ENCODE measurements at regions not wholly inside any gene's neighbourhood (a gene's known extent, or its start where the extent isn't known, plus 50 kb on each side); places are given as distances from the start of the nearest gene placed in this dataset.

- Mint-ChIP-seq H3K36me3 (ENCODE audit: low read depth) (no peaks in the 10 kb centered on the region), H3K4me1 (ENCODE audit: low read depth) (peaks cover 31% of the 10 kb centered on the region), H3K9me3 (no peaks in the 10 kb centered on the region), H3K27ac (no peak overlapping the region), H3K27me3 (ENCODE audit: low read depth) (peaks cover 1% of the 10 kb centered on the region), H3K4me3 (ENCODE audit: low read depth) (no peak overlapping the region)
- intact Hi-C loops (cut with micrococcal nuclease): no loop called here
- no peak for DNase-seq (ENCODE audit: low spot score)
Observed at GRCh38 chr5:142434322-142434612, 109.4 kb upstream of the SPRY4 start.

GRCh38 chr5:142433526-142434321 lies 108.9 kb upstream of the SPRY4 start:
- Mint-ChIP-seq H3K9me3 (no peaks in the 10 kb centered on the region), H3K4me1 (ENCODE audit: low read depth) (peaks cover 31% of the 10 kb centered on the region), H3K27me3 (ENCODE audit: low read depth) (peaks cover 1% of the 10 kb centered on the region), H3K27ac (no peak overlapping the region), H3K36me3 (ENCODE audit: low read depth) (no peaks in the 10 kb centered on the region), H3K4me3 (ENCODE audit: low read depth) (no peak overlapping the region)
- no peak for DNase-seq (ENCODE audit: low spot score)
- intact Hi-C loops (cut with micrococcal nuclease): loop anchor here (2.0 kb wide), 1 partner anchor 109 kb away; the partner anchor contains the start of gene SPRY4

GRCh38 chr5:142432961-142433360 lies 108.1 kb upstream of the SPRY4 start:
- intact Hi-C loops (cut with micrococcal nuclease): loop anchor here (2.0 kb wide), 1 partner anchor 108 kb away; the partner anchor contains the start of gene SPRY4
- H3K9me3 Mint-ChIP-seq: no peaks in the 10 kb centered on the region
- peaks cover 31% of the 10 kb centered on the region for H3K4me1 Mint-ChIP-seq (ENCODE audit: low read depth)
- peak; percentile 41 for DNase-seq (ENCODE audit: low spot score)
- H3K27me3 Mint-ChIP-seq (ENCODE audit: low read depth): peaks cover 1% of the 10 kb centered on the region
- H3K36me3 Mint-ChIP-seq (ENCODE audit: low read depth): no peaks in the 10 kb centered on the region
- H3K4me3 Mint-ChIP-seq (ENCODE audit: low read depth): no peak overlapping the region
- peak overlapping the region; percentile 80 for H3K27ac Mint-ChIP-seq

GRCh38 chr5:142432369-142432863 lies 107.6 kb upstream of the SPRY4 start:
- Mint-ChIP-seq H3K9me3 (no peaks in the 10 kb centered on the region), H3K27me3 (ENCODE audit: low read depth) (no peaks in the 10 kb centered on the region), H3K4me3 (ENCODE audit: low read depth) (peak overlapping the region; percentile 7), H3K36me3 (ENCODE audit: low read depth) (no peaks in the 10 kb centered on the region), H3K4me1 (ENCODE audit: low read depth) (peaks cover 29% of the 10 kb centered on the region), H3K27ac (peak overlapping the region; percentile 80)
- peak; percentile 23 for DNase-seq (ENCODE audit: low spot score)
- intact Hi-C loops (cut with micrococcal nuclease): loop anchor here (2.0 kb wide), 1 partner anchor 108 kb away; the partner anchor contains the start of gene SPRY4

GRCh38 chr5:142428773-142429473 lies 104.1 kb upstream of the SPRY4 start:
- Mint-ChIP-seq H3K27me3 (ENCODE audit: low read depth) (no peaks in the 10 kb centered on the region), H3K4me1 (ENCODE audit: low read depth) (peaks cover 34% of the 10 kb centered on the region), H3K9me3 (no peaks in the 10 kb centered on the region), H3K27ac (no peak overlapping the region), H3K4me3 (ENCODE audit: low read depth) (no peak overlapping the region), H3K36me3 (ENCODE audit: low read depth) (no peaks in the 10 kb centered on the region)
- intact Hi-C loops (cut with micrococcal nuclease): no loop called here
- no peak for DNase-seq (ENCODE audit: low spot score)

GRCh38 chr5:142428036-142428772 lies 103.4 kb upstream of the SPRY4 start:
- Mint-ChIP-seq H3K4me1 (ENCODE audit: low read depth) (peaks cover 28% of the 10 kb centered on the region), H3K9me3 (no peaks in the 10 kb centered on the region), H3K27ac (no peak overlapping the region), H3K36me3 (ENCODE audit: low read depth) (no peaks in the 10 kb centered on the region), H3K27me3 (ENCODE audit: low read depth) (no peaks in the 10 kb centered on the region), H3K4me3 (ENCODE audit: low read depth) (no peak overlapping the region)
- intact Hi-C loops (cut with micrococcal nuclease): no loop called here
- no peak for DNase-seq (ENCODE audit: low spot score)

- Mint-ChIP-seq H3K27ac (no peak overlapping the region), H3K27me3 (ENCODE audit: low read depth) (no peaks in the 10 kb centered on the region), H3K4me3 (ENCODE audit: low read depth) (no peak overlapping the region), H3K4me1 (ENCODE audit: low read depth) (peaks cover 21% of the 10 kb centered on the region), H3K9me3 (no peaks in the 10 kb centered on the region), H3K36me3 (ENCODE audit: low read depth) (no peaks in the 10 kb centered on the region)
- no peak for DNase-seq (ENCODE audit: low spot score)
- intact Hi-C loops (cut with micrococcal nuclease): no loop called here
Observed at GRCh38 chr5:142427529-142427928, 102.7 kb upstream of the SPRY4 start.

GRCh38 chr5:142427015-142427364 lies 102.2 kb upstream of the SPRY4 start:
- Mint-ChIP-seq H3K27me3 (ENCODE audit: low read depth) (no peaks in the 10 kb centered on the region), H3K4me1 (ENCODE audit: low read depth) (peaks cover 16% of the 10 kb centered on the region), H3K36me3 (ENCODE audit: low read depth) (no peaks in the 10 kb centered on the region), H3K27ac (no peak overlapping the region), H3K4me3 (ENCODE audit: low read depth) (no peak overlapping the region), H3K9me3 (no peaks in the 10 kb centered on the region)
- intact Hi-C loops (cut with micrococcal nuclease): no loop called here
- no peak for DNase-seq (ENCODE audit: low spot score)

- DNase-seq (ENCODE audit: low spot score): no peak
- no peak overlapping the region for H3K4me3 Mint-ChIP-seq (ENCODE audit: low read depth)
Observed at GRCh38 chr5:142426129-142427014, 101.6 kb upstream of the SPRY4 start.

GRCh38 chr5:142425286-142426065 lies 100.7 kb upstream of the SPRY4 start:
- Mint-ChIP-seq H3K27me3 (ENCODE audit: low read depth) (no peaks in the 10 kb centered on the region), H3K4me3 (ENCODE audit: low read depth) (no peak overlapping the region), H3K27ac (no peak overlapping the region), H3K4me1 (ENCODE audit: low read depth) (peaks cover 21% of the 10 kb centered on the region), H3K9me3 (no peaks in the 10 kb centered on the region), H3K36me3 (ENCODE audit: low read depth) (no peaks in the 10 kb centered on the region)
- no peak for DNase-seq (ENCODE audit: low spot score)
- intact Hi-C loops (cut with micrococcal nuclease): no loop called here

More at GRCh38 chr5:142426129-142427014, 101.6 kb upstream of the SPRY4 start:
- peaks cover 15% of the 10 kb centered on the region for H3K4me1 Mint-ChIP-seq (ENCODE audit: low read depth)
- no peaks in the 10 kb centered on the region for H3K36me3 Mint-ChIP-seq (ENCODE audit: low read depth)
- H3K27me3 Mint-ChIP-seq (ENCODE audit: low read depth): no peaks in the 10 kb centered on the region
- no peak overlapping the region for H3K27ac Mint-ChIP-seq
- no peaks in the 10 kb centered on the region for H3K9me3 Mint-ChIP-seq
- intact Hi-C loops (cut with micrococcal nuclease): no loop called here

GRCh38 chr5:142422429-142422828 lies 97.6 kb upstream of the SPRY4 start:
- H3K4me1 Mint-ChIP-seq (ENCODE audit: low read depth): peaks cover 23% of the 10 kb centered on the region
- intact Hi-C loops (cut with micrococcal nuclease): no loop called here
- H3K27me3 Mint-ChIP-seq (ENCODE audit: low read depth): no peaks in the 10 kb centered on the region
- H3K36me3 Mint-ChIP-seq (ENCODE audit: low read depth): no peaks in the 10 kb centered on the region
- DNase-seq (ENCODE audit: low spot score): no peak
- H3K27ac Mint-ChIP-seq: no peak overlapping the region
- no peaks in the 10 kb centered on the region for H3K9me3 Mint-ChIP-seq
- no peak overlapping the region for H3K4me3 Mint-ChIP-seq (ENCODE audit: low read depth)
